ENCODE measurements at regions not wholly inside any gene's neighbourhood (a gene's known extent, or its start where the extent isn't known, plus 50 kb on each side); places are given as distances from the start of the nearest gene placed in this dataset.
A peak's percentile ranks its signal among the peaks of the same experiment; 100 is the strongest.
"Not testable (repeated sequence)": the region's sequence is repeated elsewhere in the genome, so short reads cannot be mapped to it uniquely, and the experiment has no call there.

DNA sequence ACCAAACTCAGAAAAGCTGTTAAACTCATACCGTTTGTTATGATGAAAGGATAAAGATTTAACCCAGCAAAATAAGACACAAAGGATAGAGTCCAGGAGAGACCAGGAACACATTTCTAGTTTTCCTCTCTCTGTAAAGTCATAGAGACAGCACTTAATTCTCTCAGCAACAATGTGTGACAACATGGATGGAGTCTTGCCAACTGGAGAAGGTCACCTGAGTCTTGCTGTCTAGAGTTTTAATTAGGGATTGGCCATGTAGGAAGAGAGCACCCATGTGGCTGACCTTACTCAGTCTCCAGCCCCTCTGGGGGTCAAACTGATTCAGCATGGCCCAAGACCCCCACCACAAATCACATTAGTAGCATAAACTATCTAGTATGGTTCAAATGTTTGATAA, 151.0 kb upstream of the ATF7IP start:
- H3K27ac Mint-ChIP-seq (ENCODE audit: unreplicated experiment), result no peak overlapping the region
- TF ChIP-seq, protein P1, sequence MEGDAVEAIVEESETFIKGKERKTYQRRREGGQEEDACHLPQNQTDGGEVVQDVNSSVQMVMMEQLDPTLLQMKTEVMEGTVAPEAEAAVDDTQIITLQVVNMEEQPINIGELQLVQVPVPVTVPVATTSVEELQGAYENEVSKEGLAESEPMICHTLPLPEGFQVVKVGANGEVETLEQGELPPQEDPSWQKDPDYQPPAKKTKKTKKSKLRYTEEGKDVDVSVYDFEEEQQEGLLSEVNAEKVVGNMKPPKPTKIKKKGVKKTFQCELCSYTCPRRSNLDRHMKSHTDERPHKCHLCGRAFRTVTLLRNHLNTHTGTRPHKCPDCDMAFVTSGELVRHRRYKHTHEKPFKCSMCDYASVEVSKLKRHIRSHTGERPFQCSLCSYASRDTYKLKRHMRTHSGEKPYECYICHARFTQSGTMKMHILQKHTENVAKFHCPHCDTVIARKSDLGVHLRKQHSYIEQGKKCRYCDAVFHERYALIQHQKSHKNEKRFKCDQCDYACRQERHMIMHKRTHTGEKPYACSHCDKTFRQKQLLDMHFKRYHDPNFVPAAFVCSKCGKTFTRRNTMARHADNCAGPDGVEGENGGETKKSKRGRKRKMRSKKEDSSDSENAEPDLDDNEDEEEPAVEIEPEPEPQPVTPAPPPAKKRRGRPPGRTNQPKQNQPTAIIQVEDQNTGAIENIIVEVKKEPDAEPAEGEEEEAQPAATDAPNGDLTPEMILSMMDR (IDR thresholded peaks at IDR 0.05), result no peak

DNA sequence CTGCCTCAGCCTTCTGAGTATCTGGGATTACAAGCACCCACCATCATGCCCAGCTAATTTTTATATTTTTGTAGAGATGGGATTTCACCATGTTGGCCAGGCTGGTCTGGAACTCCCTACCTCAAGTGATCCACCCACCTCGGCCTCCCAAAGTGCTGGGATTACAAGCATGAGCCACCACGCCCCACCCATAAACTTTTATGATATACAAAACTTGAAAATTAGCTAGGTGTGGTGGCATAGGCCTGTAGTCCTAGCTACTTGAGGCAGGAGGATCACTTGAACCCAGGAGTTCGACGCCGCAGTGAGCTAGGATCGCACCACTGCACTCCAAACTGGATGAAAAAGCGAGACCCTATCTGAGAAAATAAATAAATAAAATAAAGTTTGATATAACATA, 149.5 kb upstream of the ATF7IP start:
- not testable (repeated sequence) for H3K27ac Mint-ChIP-seq (ENCODE audit: unreplicated experiment); H3K36me3 Mint-ChIP-seq (ENCODE audit: unreplicated experiment); H3K27me3 Mint-ChIP-seq (ENCODE audit: unreplicated experiment); H3K4me3 Mint-ChIP-seq (ENCODE audit: unreplicated experiment); H3K9me3 Mint-ChIP-seq (ENCODE audit: unreplicated experiment)
- H3K4me1 Mint-ChIP-seq (ENCODE audit: unreplicated experiment), result peaks cover 10% of the 10 kb centered on the region
- DNase-seq (ENCODE audit: extremely low spot score, unreplicated experiment), result peak; percentile 32

More for the DNA sequence above, 151.0 kb upstream of the ATF7IP start:
- Mint-ChIP-seq H3K4me3 (ENCODE audit: unreplicated experiment) (no peak overlapping the region), H3K27me3 (ENCODE audit: unreplicated experiment) (no peaks in the 10 kb centered on the region), H3K9me3 (ENCODE audit: unreplicated experiment) (no peaks in the 10 kb centered on the region), H3K36me3 (ENCODE audit: unreplicated experiment) (no peaks in the 10 kb centered on the region), H3K4me1 (ENCODE audit: unreplicated experiment) (peaks cover 10% of the 10 kb centered on the region)
- no peak for DNase-seq (ENCODE audit: extremely low spot score, unreplicated experiment)

DNA sequence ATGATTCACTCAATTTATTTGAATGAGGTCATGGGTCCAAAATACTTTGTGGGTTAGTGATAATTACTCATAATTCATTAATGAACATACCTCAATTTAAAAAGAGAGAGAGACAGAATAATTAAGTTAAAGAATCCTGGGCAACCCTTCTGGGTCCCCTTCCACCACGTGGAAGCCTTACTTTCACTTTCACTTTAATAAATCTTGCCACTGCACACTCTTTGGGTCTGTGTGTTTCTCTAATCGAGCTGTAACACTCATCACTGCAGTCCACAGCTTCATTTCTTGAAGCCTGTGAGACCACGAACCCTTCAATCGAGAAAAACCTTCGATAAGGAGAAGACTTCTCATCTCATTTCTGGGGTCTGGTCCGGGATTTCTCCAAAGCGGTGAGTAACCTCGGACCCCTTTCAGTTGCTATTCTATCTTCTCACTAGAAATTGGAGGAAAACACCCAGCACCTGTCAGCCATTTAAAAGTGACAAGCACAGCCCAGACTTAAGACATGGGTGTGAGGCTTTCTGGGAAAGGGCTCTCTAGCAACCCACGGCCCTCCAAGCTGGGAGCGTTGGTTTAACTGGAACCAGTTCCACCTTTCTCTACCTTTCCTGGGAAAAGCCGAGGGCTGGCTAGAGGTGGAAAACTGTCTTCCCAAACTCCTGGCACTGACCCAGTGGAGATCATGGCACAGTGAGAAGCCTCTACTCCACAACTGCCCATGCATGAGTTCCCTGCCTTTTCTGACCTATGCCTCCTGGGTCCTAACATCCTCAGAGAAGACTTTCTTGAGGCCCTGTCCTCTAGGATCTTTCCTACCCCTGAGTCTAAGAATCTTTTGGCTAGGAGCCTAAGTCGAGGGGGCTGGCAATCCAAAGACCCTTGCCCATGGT, 148.8 kb upstream of the ATF7IP start:
- Mint-ChIP-seq H3K9me3 (ENCODE audit: unreplicated experiment) (peaks cover 9% of the 10 kb centered on the region), H3K4me1 (ENCODE audit: unreplicated experiment) (peaks cover 10% of the 10 kb centered on the region), H3K4me3 (ENCODE audit: unreplicated experiment) (no peak overlapping the region), H3K27me3 (ENCODE audit: unreplicated experiment) (no peaks in the 10 kb centered on the region), H3K36me3 (ENCODE audit: unreplicated experiment) (no peaks in the 10 kb centered on the region), H3K27ac (ENCODE audit: unreplicated experiment) (peak overlapping the region; percentile 54)
- TF ChIP-seq, protein P1 (IDR thresholded peaks at IDR 0.05), result no peak
- DNase-seq (ENCODE audit: extremely low spot score, unreplicated experiment), result peak; percentile 30

DNA sequence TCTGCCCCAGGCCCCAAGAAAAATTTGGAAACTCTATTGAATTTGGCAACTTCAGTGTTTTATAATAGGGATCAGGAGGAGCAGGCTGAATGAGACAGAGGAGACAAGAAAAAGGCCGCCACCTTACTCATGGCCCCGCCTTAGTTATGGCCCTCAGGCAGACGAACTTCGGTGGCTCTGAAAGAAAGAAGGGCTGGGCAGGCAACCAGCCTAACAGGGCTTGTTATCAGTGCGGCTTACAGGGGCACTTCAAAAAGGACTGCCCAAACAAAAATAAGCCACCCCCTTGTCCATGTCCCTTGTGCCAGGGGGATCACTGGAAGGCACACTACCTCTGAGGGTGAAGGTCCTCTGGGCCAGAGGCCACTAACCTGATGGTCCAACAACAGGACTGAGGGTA, 146.3 kb upstream of the ATF7IP start:
- Mint-ChIP-seq H3K27me3 (ENCODE audit: unreplicated experiment) (no peaks in the 10 kb centered on the region), H3K27ac (ENCODE audit: unreplicated experiment) (no peak overlapping the region), H3K4me3 (ENCODE audit: unreplicated experiment) (no peak overlapping the region), H3K9me3 (ENCODE audit: unreplicated experiment) (peaks cover 9% of the 10 kb centered on the region), H3K4me1 (ENCODE audit: unreplicated experiment) (peaks cover 7% of the 10 kb centered on the region), H3K36me3 (ENCODE audit: unreplicated experiment) (no peaks in the 10 kb centered on the region)
- DNase-seq (ENCODE audit: extremely low spot score, unreplicated experiment), result peak; percentile 71
- TF ChIP-seq, protein P1 (IDR thresholded peaks at IDR 0.05), result no peak

DNA sequence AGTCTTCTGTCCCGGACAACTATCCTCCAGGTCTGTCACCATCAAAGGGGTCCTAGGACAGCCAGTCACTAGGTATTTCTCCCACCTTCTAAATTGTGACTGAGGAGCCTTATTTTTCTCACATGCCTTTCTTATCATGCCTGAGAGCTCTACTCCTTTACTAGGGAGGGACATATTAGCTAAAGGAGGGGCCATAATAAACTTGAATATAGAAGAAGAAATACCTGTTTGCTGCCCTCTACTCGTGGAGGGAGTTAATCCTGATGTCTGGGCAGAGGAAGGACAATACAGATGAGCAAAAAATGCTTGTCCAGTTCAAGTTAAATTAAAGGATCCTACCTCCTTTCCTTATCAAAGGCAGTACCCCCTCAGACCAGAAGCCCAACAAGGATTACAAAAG, 145.8 kb upstream of the ATF7IP start:
- not testable (repeated sequence) for H3K4me3 Mint-ChIP-seq (ENCODE audit: unreplicated experiment); H3K36me3 Mint-ChIP-seq (ENCODE audit: unreplicated experiment); H3K27ac Mint-ChIP-seq (ENCODE audit: unreplicated experiment); H3K27me3 Mint-ChIP-seq (ENCODE audit: unreplicated experiment); H3K4me1 Mint-ChIP-seq (ENCODE audit: unreplicated experiment); DNase-seq (ENCODE audit: extremely low spot score, unreplicated experiment); H3K9me3 Mint-ChIP-seq (ENCODE audit: unreplicated experiment)

DNA sequence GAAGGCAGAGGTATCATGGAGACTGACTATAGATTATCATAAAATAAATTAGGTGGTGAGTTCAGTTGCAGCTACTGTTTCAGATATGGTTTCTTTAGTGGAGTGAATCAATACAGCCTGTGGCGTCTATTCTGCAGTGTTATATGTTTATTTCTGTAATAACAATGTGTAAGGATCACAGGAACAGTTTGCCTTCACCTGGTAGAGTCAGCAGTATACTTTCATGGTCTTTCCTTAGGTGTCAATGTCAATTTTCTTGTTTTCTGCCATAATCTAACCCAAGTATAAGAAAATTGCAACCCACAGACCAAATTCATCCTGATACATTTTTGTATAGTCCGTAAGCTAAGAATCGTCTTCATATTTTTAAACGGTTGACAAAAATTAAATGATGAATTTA, 140.4 kb upstream of the ATF7IP start:
- no peak overlapping the region for H3K27ac Mint-ChIP-seq (ENCODE audit: unreplicated experiment)
- no peaks in the 10 kb centered on the region for H3K36me3 Mint-ChIP-seq (ENCODE audit: unreplicated experiment)
- DNase-seq (ENCODE audit: extremely low spot score, unreplicated experiment), result no peak
- no peak overlapping the region for H3K4me3 Mint-ChIP-seq (ENCODE audit: unreplicated experiment)
- peaks cover 17% of the 10 kb centered on the region for H3K27me3 Mint-ChIP-seq (ENCODE audit: unreplicated experiment)
- H3K4me1 Mint-ChIP-seq (ENCODE audit: unreplicated experiment), result no peaks in the 10 kb centered on the region
- TF ChIP-seq, protein P1 (IDR thresholded peaks at IDR 0.05), result no peak
- H3K9me3 Mint-ChIP-seq (ENCODE audit: unreplicated experiment), result peaks cover 9% of the 10 kb centered on the region

DNA sequence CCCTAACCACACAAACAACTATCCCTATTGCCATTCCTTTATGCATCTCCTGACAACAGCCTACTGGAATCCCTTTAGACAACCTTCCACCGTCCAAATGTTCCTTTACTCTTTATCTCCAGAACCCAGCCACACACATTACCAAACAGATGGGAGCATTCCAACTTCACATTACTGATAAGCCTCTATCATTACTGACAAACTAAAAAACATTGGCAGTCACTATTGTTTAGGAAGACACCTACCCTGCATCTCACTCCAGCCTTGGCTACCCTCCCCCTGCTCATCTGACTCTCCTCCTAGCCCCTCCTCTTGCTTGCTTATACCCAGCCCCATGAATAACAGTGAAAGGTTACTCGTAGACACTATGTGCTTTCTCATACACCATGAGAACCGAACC, 130.3 kb upstream of the ATF7IP start:
- H3K4me3 Mint-ChIP-seq (ENCODE audit: unreplicated experiment); DNase-seq (ENCODE audit: extremely low spot score, unreplicated experiment); H3K27me3 Mint-ChIP-seq (ENCODE audit: unreplicated experiment); H3K36me3 Mint-ChIP-seq (ENCODE audit: unreplicated experiment); H3K27ac Mint-ChIP-seq (ENCODE audit: unreplicated experiment); H3K9me3 Mint-ChIP-seq (ENCODE audit: unreplicated experiment): not testable (repeated sequence)
- peaks cover 12% of the 10 kb centered on the region for H3K4me1 Mint-ChIP-seq (ENCODE audit: unreplicated experiment)

DNA sequence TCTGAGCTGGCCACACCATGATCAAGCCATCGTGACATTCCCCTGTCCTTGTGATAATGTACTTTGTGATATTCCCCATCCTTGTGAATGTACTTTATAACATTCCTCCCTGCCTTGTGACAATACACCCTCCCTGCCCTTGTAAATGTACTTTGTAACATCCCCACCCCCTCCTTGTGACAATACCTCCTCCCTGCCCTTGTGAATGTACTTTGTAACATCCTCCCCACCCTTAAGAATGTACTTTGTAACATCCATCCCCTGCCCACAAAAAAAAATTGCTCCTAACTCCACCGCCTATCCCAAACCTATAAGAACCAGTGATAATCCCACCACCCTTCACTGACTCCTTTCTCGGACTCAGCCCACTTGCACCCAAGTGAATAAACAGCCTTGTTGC, 128.8 kb upstream of the ATF7IP start:
- not testable (repeated sequence) for H3K27ac Mint-ChIP-seq (ENCODE audit: unreplicated experiment); H3K4me3 Mint-ChIP-seq (ENCODE audit: unreplicated experiment); DNase-seq (ENCODE audit: extremely low spot score, unreplicated experiment); H3K36me3 Mint-ChIP-seq (ENCODE audit: unreplicated experiment); H3K9me3 Mint-ChIP-seq (ENCODE audit: unreplicated experiment); H3K27me3 Mint-ChIP-seq (ENCODE audit: unreplicated experiment)
- peaks cover 17% of the 10 kb centered on the region for H3K4me1 Mint-ChIP-seq (ENCODE audit: unreplicated experiment)
